ENCODE measurements at regions not wholly inside any gene's neighbourhood (a gene's known extent, or its start where the extent isn't known, plus 50 kb on each side); places are given as distances from the start of the nearest gene placed in this dataset.

DNA sequence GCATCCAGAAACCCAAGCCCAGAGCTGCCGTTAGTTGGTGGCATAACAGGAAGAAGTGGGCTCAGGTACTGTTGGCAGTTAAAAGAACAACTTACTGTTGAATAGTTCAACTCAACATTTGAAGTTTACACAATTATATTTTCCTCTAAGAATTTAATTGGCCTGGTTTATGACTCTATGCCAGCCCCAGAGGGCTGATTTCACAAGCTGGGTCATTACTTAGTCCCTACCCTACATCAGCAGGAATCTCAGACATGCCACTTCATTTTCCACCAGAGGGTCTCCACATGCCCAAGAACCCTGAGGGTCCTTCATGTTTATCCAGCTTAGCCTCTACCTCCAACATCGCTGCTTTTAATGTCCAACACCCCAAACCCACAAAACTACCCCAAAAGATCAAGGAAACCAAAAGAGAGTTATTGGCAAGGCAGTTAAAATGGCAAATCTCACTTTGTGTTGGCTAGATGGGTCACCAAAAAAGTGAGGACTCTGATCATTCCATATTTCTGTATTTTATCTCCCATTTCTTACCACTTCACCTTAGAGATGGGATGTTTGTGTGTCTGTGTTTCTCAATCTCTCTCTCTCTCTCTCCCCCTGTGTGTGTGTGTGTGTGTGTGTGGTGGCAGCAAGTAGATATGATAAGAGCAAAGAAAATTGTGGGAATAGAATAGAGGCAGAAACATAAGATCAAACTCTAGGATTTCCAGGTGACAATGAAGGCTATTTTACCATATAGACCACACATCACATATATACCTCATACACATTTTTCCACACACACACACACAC lies 112.5 kb upstream of the TBX18 start:
- TF ChIP-seq, protein P1, sequence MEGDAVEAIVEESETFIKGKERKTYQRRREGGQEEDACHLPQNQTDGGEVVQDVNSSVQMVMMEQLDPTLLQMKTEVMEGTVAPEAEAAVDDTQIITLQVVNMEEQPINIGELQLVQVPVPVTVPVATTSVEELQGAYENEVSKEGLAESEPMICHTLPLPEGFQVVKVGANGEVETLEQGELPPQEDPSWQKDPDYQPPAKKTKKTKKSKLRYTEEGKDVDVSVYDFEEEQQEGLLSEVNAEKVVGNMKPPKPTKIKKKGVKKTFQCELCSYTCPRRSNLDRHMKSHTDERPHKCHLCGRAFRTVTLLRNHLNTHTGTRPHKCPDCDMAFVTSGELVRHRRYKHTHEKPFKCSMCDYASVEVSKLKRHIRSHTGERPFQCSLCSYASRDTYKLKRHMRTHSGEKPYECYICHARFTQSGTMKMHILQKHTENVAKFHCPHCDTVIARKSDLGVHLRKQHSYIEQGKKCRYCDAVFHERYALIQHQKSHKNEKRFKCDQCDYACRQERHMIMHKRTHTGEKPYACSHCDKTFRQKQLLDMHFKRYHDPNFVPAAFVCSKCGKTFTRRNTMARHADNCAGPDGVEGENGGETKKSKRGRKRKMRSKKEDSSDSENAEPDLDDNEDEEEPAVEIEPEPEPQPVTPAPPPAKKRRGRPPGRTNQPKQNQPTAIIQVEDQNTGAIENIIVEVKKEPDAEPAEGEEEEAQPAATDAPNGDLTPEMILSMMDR (IDR thresholded peaks at IDR 0.05; ENCODE audit: low read depth, low read length, poor library complexity, severe bottlenecking): no peak
- no peak for TF ChIP-seq EZH2phosphoT487 (IDR thresholded peaks at IDR 0.05; ENCODE audit: borderline replicate concordance, low read length)
- Histone ChIP-seq H4K20me1 (ENCODE audit: control insufficient read depth, insufficient read depth, low read depth, low read length) (no peaks in the 10 kb centered on the region), H3K79me2 (ENCODE audit: control insufficient read depth, low read length) (no peaks in the 10 kb centered on the region), H3K27ac (ENCODE audit: low read depth, low read length) (no peak overlapping the region), H3K9me2 (replicated peaks; ENCODE audit: control insufficient read depth, low read length) (no peaks in the 10 kb centered on the region), H3K4me2 (ENCODE audit: low read length) (no peak overlapping the region), H3K36me3 (ENCODE audit: control insufficient read depth, low read length) (no peaks in the 10 kb centered on the region), H3K4me1 (ENCODE audit: control insufficient read depth, low read length) (no peaks in the 10 kb centered on the region), H3K4me3 (ENCODE audit: low read length) (no peak overlapping the region), H3F3A (ENCODE audit: control insufficient read depth, insufficient read depth) (no peaks in the 10 kb centered on the region), H3K9me3 (ENCODE audit: control insufficient read depth, insufficient read depth, low read length) (no peaks in the 10 kb centered on the region), H3K27me3 (ENCODE audit: control insufficient read depth, low read length) (no peaks in the 10 kb centered on the region)

DNA sequence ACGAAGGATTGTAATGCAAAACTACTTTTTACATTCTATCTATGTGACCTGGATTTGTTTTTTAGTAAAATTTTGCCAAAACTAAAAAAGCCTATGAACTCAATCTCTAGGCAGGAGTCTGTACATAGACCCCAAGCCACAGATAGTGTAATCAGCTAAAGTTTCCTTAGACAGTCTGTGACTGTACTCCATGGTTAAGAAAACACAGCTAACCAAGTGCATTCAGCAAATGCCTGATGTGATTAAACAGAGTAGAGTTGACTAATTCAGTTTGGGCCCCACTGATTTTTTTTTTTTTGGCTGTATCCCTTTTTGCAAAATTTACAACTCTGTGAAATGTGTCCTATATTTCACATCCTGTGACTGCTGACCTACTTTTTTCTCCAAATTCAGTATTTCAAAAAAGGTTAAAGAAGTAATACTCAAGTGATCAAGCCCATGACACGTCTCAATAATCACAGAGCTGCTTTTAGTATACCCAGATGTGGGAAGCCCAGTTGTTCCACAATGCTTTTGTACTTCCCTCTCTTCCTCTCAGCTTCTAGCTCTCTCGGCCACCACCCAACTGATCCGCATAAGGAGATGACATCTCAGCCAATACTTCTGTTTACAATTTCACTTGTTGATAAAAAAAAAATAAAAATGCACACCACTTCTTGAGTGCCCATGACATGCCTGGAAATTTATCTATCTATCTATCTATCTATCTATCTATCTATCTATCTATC lies 108.8 kb upstream of the TBX18 start:
- Histone ChIP-seq H3F3A (ENCODE audit: control insufficient read depth, insufficient read depth) (no peaks in the 10 kb centered on the region), H3K36me3 (ENCODE audit: control insufficient read depth, low read length) (no peaks in the 10 kb centered on the region), H3K4me3 (ENCODE audit: low read length) (no peak overlapping the region), H3K27ac (ENCODE audit: low read depth, low read length) (no peak overlapping the region), H3K27me3 (ENCODE audit: control insufficient read depth, low read length) (no peaks in the 10 kb centered on the region), H4K20me1 (ENCODE audit: control insufficient read depth, insufficient read depth, low read depth, low read length) (no peaks in the 10 kb centered on the region), H3K9me2 (replicated peaks; ENCODE audit: control insufficient read depth, low read length) (no peaks in the 10 kb centered on the region), H3K9me3 (ENCODE audit: control insufficient read depth, insufficient read depth, low read length) (no peaks in the 10 kb centered on the region), H3K79me2 (ENCODE audit: control insufficient read depth, low read length) (no peaks in the 10 kb centered on the region), H3K4me1 (ENCODE audit: control insufficient read depth, low read length) (no peaks in the 10 kb centered on the region), H3K4me2 (ENCODE audit: low read length) (no peak overlapping the region)
- no peak for TF ChIP-seq EZH2phosphoT487 (IDR thresholded peaks at IDR 0.05; ENCODE audit: borderline replicate concordance, low read length)
- TF ChIP-seq, protein P1 (IDR thresholded peaks at IDR 0.05; ENCODE audit: low read depth, low read length, poor library complexity, severe bottlenecking): no peak

DNA sequence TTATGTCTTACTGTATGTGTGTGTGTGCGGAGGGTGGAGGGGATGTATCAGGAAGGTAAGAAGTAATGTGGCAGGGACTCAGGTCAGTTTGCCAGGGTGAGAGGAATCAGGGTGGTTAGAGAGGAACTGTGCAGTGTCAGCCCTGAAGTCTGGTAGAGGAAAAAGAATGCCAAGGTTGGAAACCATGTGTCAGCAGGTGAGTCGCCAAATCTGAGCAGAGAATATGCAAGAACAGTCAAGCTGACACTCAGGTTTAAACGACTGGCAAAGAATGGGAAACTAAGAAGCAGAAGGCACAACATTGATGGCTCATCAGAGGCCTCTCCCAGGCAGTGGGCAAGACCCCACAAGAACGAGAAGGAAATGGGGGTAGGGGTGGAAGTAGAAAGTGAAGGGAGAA lies 107.5 kb upstream of the TBX18 start:
- Histone ChIP-seq H3F3A (ENCODE audit: control insufficient read depth, insufficient read depth) (no peaks in the 10 kb centered on the region), H3K27me3 (ENCODE audit: control insufficient read depth, low read length) (no peaks in the 10 kb centered on the region), H3K79me2 (ENCODE audit: control insufficient read depth, low read length) (no peaks in the 10 kb centered on the region), H3K9me2 (replicated peaks; ENCODE audit: control insufficient read depth, low read length) (no peaks in the 10 kb centered on the region), H3K9me3 (ENCODE audit: control insufficient read depth, insufficient read depth, low read length) (no peaks in the 10 kb centered on the region), H3K4me2 (ENCODE audit: low read length) (no peak overlapping the region), H3K36me3 (ENCODE audit: control insufficient read depth, low read length) (no peaks in the 10 kb centered on the region), H3K27ac (ENCODE audit: low read depth, low read length) (no peak overlapping the region), H4K20me1 (ENCODE audit: control insufficient read depth, insufficient read depth, low read depth, low read length) (no peaks in the 10 kb centered on the region), H3K4me1 (ENCODE audit: control insufficient read depth, low read length) (no peaks in the 10 kb centered on the region), H3K4me3 (ENCODE audit: low read length) (no peak overlapping the region)
- TF ChIP-seq, protein P1 (IDR thresholded peaks at IDR 0.05; ENCODE audit: low read depth, low read length, poor library complexity, severe bottlenecking): no peak
- TF ChIP-seq EZH2phosphoT487 (IDR thresholded peaks at IDR 0.05; ENCODE audit: borderline replicate concordance, low read length): no peak

Measured in DOHH2 (cell line).